HTR-8/SVneo (cell line): ENCODE measurements at regions not wholly inside any gene's neighbourhood (a gene's known extent, or its start where the extent isn't known, plus 50 kb on each side); places are given as distances from the start of the nearest gene placed in this dataset.
"Not testable (repeated sequence)": the region's sequence is repeated elsewhere in the genome, so short reads cannot be mapped to it uniquely, and the experiment has no call there.

Experiments used
- DNase-seq: peaks from one replicate; pipeline ENCODE4 v3.0.0; 2011; ENCODE audit warnings: low spot score, mixed read lengths; ENCODE audit not compliant: insufficient read length
- FAIRE-seq: peaks from 2 replicates; lab custom pipeline; 2011; peaks lifted over from hg19 to GRCh38; lab: Jason Lieb, UNC

- DNase-seq (no peak), FAIRE-seq (no peak)
Measured at GRCh38 chr1:222940095-222940494, 125.3 kb downstream of the DISP1 start.

- DNase-seq, result no peak
- no peak for FAIRE-seq
Measured at GRCh38 chr1:222940906-222941305, 126.1 kb downstream of the DISP1 start.

- FAIRE-seq, result no peak
- DNase-seq, result no peak
Measured at GRCh38 chr1:222941425-222941824, 126.6 kb downstream of the DISP1 start.

- FAIRE-seq, result no peak
Measured at GRCh38 chr1:222946436-222946835, 131.6 kb downstream of the DISP1 start.

GRCh38 chr1:222948079-222948478 lies 133.2 kb downstream of the DISP1 start:
- DNase-seq, result no peak
- no peak for FAIRE-seq

More at GRCh38 chr1:222946436-222946835, 131.6 kb downstream of the DISP1 start:
- DNase-seq, result no peak

GRCh38 chr1:222950892-222951291 lies 136.1 kb downstream of the DISP1 start:
- FAIRE-seq, result no peak
- DNase-seq, result no peak

- no peak for FAIRE-seq
Measured at GRCh38 chr1:222953585-222953984, 138.7 kb downstream of the DISP1 start.

GRCh38 chr1:222955964-222956363 lies 141.1 kb downstream of the DISP1 start:
- FAIRE-seq, result no peak

More at GRCh38 chr1:222953585-222953984, 138.7 kb downstream of the DISP1 start:
- DNase-seq, result no peak

GRCh38 chr1:222956601-222957000 lies 141.8 kb downstream of the DISP1 start:
- FAIRE-seq (no peak), DNase-seq (no peak)

More at GRCh38 chr1:222955964-222956363, 141.1 kb downstream of the DISP1 start:
- no peak for DNase-seq

GRCh38 chr1:222967466-222968240 lies 152.8 kb downstream of the DISP1 start:
- no peak for DNase-seq
- no peak for FAIRE-seq

- DNase-seq (no peak), FAIRE-seq (no peak)
Measured at GRCh38 chr1:222970040-222970439, 155.2 kb downstream of the DISP1 start.

GRCh38 chr1:222970711-222971110 lies 155.9 kb downstream of the DISP1 start:
- no peak for DNase-seq
- no peak for FAIRE-seq

- FAIRE-seq (no peak), DNase-seq (no peak)
Measured at GRCh38 chr1:222971146-222971545, 156.3 kb downstream of the DISP1 start.

- DNase-seq (no peak), FAIRE-seq (no peak)
Measured at GRCh38 chr1:222973561-222973960, 158.7 kb downstream of the DISP1 start.

GRCh38 chr1:222974496-222974895 lies 159.7 kb downstream of the DISP1 start:
- DNase-seq, result peak; percentile 45
- no peak for FAIRE-seq

GRCh38 chr1:222975472-222976122 lies 160.8 kb downstream of the DISP1 start:
- DNase-seq (no peak), FAIRE-seq (no peak)

GRCh38 chr1:222976453-222976852 lies 161.6 kb downstream of the DISP1 start:
- FAIRE-seq (no peak), DNase-seq (no peak)

GRCh38 chr1:222977294-222977693 lies 162.5 kb downstream of the DISP1 start:
- not testable (repeated sequence) for DNase-seq, FAIRE-seq

- DNase-seq, result no peak
- FAIRE-seq, result no peak
Measured at GRCh38 chr1:222979561-222979960, 163.5 kb downstream of the TLR5 start.

GRCh38 chr1:222987674-222988076 lies 155.4 kb downstream of the TLR5 start:
- DNase-seq (no peak), FAIRE-seq (no peak)

GRCh38 chr1:222989443-222989842 lies 153.6 kb downstream of the TLR5 start:
- FAIRE-seq, result no peak
- no peak for DNase-seq
